ENCODE measurements at regions not wholly inside any gene's neighbourhood (a gene's known extent, or its start where the extent isn't known, plus 50 kb on each side); places are given as distances from the start of the nearest gene placed in this dataset.
A peak's percentile ranks its signal among the peaks of the same experiment; 100 is the strongest.

- Histone ChIP-seq H3K27ac (ENCODE audit: low read depth, low read length, poor library complexity, severe bottlenecking) (no peak overlapping the region), H3K27me3 (replicated peaks; ENCODE audit: insufficient read depth, low read depth, low read length, poor library complexity) (no peaks in the 10 kb centered on the region), H3K9me3 (ENCODE audit: low read depth, low read length, poor library complexity, severe bottlenecking) (no peaks in the 10 kb centered on the region), H3K36me3 (ENCODE audit: insufficient read depth, low read length, poor library complexity, severe bottlenecking) (no peaks in the 10 kb centered on the region), H3K4me1 (ENCODE audit: insufficient read depth, low read length, poor library complexity, severe bottlenecking) (no peaks in the 10 kb centered on the region), H3K4me3 (ENCODE audit: low read depth, low read length, poor library complexity, severe bottlenecking) (no peak overlapping the region)
- no TSS peak for BruUV-seq (replicated peaks)
- ChIA-PET CTCF (no interaction called here), POLR2A (ENCODE audit: low non-redundant PET) (no interaction called here)
- DNase-seq (ENCODE audit: low spot score): no peak
- intact Hi-C loops (cut with micrococcal nuclease; ENCODE audit: unreplicated experiment): no loop called here
- TF ChIP-seq EZH2 (IDR thresholded peaks at IDR 0.05; ENCODE audit: borderline replicate concordance, low read depth, low read length, poor library complexity, severe bottlenecking): no peak
- no peak for TF ChIP-seq CTCF (conservative IDR thresholded peaks at IDR 0.05; ENCODE audit: low read depth, low read length)
These were observed 116.2 kb upstream of the LNX1 start for GRCh38 chr4:53707491-53707890.

GRCh38 chr4:53706422-53707032 is 115.2 kb upstream of the LNX1 start:
- no TSS peak for BruUV-seq (replicated peaks)
- ChIA-PET POLR2A (ENCODE audit: low non-redundant PET) (no interaction called here), CTCF (no interaction called here)
- DNase-seq (ENCODE audit: low spot score): peak; percentile 21
- no peaks in the 10 kb centered on the region for H3K36me3 ChIP-seq (ENCODE audit: insufficient read depth, low read length, poor library complexity, severe bottlenecking)
- intact Hi-C loops (cut with micrococcal nuclease; ENCODE audit: unreplicated experiment): no loop called here
- no peaks in the 10 kb centered on the region for H3K9me3 ChIP-seq (ENCODE audit: low read depth, low read length, poor library complexity, severe bottlenecking)
- TF ChIP-seq CTCF (conservative IDR thresholded peaks at IDR 0.05; ENCODE audit: low read depth, low read length): peak; percentile 49
- no peak for TF ChIP-seq EZH2 (IDR thresholded peaks at IDR 0.05; ENCODE audit: borderline replicate concordance, low read depth, low read length, poor library complexity, severe bottlenecking)
- no peaks in the 10 kb centered on the region for H3K4me1 ChIP-seq (ENCODE audit: insufficient read depth, low read length, poor library complexity, severe bottlenecking)
- H3K27me3 ChIP-seq (replicated peaks; ENCODE audit: insufficient read depth, low read depth, low read length, poor library complexity): no peaks in the 10 kb centered on the region
- H3K27ac ChIP-seq (ENCODE audit: low read depth, low read length, poor library complexity, severe bottlenecking): no peak overlapping the region
- no peak overlapping the region for H3K4me3 ChIP-seq (ENCODE audit: low read depth, low read length, poor library complexity, severe bottlenecking)

- H3K27me3 ChIP-seq (replicated peaks; ENCODE audit: insufficient read depth, low read depth, low read length, poor library complexity): no peaks in the 10 kb centered on the region
- ChIA-PET CTCF (no interaction called here), POLR2A (ENCODE audit: low non-redundant PET) (no interaction called here)
- no peak for TF ChIP-seq EZH2 (IDR thresholded peaks at IDR 0.05; ENCODE audit: borderline replicate concordance, low read depth, low read length, poor library complexity, severe bottlenecking)
- TF ChIP-seq CTCF (conservative IDR thresholded peaks at IDR 0.05; ENCODE audit: low read depth, low read length): no peak
- intact Hi-C loops (cut with micrococcal nuclease; ENCODE audit: unreplicated experiment): no loop called here
- BruUV-seq (replicated peaks): no TSS peak
- H3K27ac ChIP-seq (ENCODE audit: low read depth, low read length, poor library complexity, severe bottlenecking): no peak overlapping the region
- DNase-seq (ENCODE audit: low spot score): no peak
- no peaks in the 10 kb centered on the region for H3K4me1 ChIP-seq (ENCODE audit: insufficient read depth, low read length, poor library complexity, severe bottlenecking)
- H3K4me3 ChIP-seq (ENCODE audit: low read depth, low read length, poor library complexity, severe bottlenecking): no peak overlapping the region
- H3K9me3 ChIP-seq (ENCODE audit: low read depth, low read length, poor library complexity, severe bottlenecking): no peaks in the 10 kb centered on the region
- no peaks in the 10 kb centered on the region for H3K36me3 ChIP-seq (ENCODE audit: insufficient read depth, low read length, poor library complexity, severe bottlenecking)
These were observed 114.7 kb upstream of the LNX1 start for GRCh38 chr4:53705972-53706371.
